NCI-H774 (cell line): ENCODE measurements at regions not wholly inside any gene's neighbourhood (a gene's known extent, or its start where the extent isn't known, plus 50 kb on each side); places are given as distances from the start of the nearest gene placed in this dataset.

Source experiments
- DNase-seq: peaks from one replicate; lab custom pipeline; 2025; lab: John Stamatoyannopoulos, UW

- no peak for DNase-seq
Measured at GRCh38 chr15:39454189-39454986, 126.5 kb upstream of the THBS1 start.

DNA sequence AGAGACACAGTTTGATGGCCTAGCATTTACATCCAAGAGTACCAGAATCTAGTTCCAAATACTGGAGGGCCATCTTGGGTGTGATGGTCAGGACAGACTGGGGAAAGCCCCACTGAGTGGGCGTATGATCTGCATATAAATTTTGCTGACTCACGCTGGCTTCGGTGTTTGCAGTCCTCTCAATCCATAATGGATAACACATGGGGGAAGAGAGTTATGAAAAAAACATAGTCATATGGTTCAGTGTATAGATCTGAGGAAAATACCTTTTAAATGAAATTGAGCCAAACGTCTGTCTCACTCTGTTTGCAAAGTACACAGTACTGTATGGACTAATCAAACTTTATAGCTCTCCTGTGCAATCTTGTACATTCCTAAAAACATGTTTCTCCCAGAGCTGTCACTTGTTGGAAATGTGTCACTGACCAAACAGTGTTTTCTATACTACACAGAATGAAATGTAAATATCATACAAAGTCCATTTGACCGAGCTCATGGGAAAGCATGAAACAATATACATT, 125.3 kb upstream of the THBS1 start:
- DNase-seq, result no peak

DNA sequence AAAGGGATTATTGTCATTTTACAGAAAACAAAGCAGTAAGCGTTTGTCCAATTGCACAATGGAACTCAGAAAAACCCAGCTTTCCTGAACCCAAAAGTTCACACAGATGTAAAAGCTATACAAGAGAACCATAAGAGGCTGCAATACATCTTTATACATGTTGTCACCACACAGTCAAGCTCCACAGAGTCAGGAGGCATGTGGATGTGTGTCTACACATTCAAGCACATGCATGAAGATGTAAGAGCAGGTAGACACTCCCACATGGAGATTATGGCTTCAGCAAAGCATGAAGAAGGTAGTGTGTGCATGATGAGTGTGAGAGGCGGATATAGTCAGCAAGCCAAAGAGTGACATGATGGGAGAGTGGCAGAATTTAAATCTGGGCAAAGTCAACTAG, 124.7 kb upstream of the THBS1 start:
- DNase-seq, result no peak

GRCh38 chr15:39456582-39457330, 124.1 kb upstream of the THBS1 start:
- no peak for DNase-seq

DNA sequence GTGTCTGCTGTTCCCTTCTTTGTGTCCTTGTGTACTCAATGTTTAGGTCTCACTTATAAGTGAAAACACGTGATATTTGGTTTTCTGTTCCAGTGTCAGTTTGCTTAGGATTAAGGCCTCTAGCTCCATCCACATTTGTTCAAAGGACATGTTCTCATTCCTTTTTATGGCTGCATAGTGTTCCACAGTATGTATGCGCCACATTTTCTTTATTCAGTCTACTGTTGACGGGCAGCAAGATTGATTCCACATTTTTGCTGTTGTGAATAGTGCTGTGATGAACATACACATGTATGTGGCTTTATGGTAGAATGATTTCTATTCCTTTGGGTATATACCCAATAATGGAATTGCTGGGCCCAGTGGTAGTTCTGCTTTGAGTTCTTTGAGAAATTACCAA, 122.7 kb upstream of the THBS1 start:
- no peak for DNase-seq

GRCh38 chr15:39459548-39459947, 121.3 kb upstream of the THBS1 start:
- no peak for DNase-seq

DNA sequence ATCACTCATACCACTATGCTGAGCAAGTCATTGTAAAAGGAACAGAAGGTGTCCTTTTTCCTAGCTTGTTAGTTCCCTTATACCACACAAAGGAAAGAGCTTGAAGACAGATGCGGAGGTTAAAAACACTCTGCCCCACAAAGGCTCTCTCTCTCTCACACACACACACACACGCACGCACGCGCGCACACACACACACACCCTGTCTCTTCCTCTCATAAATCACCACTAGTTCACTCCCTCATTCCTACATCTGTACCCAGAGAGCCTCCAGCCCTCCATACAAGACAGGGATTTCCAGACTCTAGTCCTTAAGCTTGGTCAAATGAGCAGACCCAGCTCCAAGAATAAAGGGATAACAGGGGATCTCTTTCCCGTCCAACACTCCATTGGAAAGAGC, 120.1 kb upstream of the THBS1 start:
- no peak for DNase-seq

GRCh38 chr15:39461536-39462130, 119.2 kb upstream of the THBS1 start:
- DNase-seq, result no peak

DNA sequence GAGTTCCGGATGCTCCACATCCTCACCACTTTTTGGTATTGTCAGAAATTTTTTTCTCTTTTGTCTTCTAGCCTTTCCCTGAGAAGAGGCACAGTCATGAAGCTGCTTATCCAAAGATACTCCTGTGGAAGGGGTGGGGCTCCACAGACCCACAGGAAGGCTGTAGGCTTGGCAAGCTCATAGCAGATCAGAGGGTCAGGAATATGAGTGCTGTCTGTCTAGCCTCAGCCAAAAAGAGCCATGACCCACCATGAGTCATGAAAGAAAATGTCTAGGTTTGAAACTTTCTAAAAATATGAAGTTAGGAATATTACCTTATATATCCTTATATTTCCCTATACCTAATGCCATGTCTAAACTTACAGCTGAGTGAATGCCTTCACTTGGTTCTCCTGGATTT, 118.2 kb upstream of the THBS1 start:
- DNase-seq, result no peak

GRCh38 chr15:39465843-39466749, 114.8 kb upstream of the THBS1 start:
- DNase-seq, result no peak

GRCh38 chr15:39466750-39467105, 114.2 kb upstream of the THBS1 start:
- no peak for DNase-seq

- no peak for DNase-seq
Measured at GRCh38 chr15:39468331-39468730, 112.5 kb upstream of the THBS1 start.

DNA sequence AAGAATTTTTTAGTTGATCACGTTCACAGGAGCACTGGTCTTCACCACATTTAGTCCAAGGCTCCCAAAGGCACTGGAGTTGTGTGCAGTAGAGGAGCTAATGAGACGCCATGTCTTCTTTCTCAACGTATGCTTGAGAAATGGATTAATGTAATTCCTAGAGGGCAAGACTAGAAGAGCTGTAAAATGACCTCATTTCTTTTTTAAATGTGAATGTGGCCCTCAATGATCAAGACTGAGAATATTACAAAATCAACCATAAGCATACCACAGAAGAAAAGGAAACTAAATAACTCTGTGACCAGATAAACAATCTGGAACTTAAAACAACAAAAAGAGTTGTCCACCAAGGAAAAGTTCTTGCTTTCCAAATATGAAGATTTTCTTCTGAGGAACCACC, 112.1 kb upstream of the THBS1 start:
- DNase-seq, result no peak

DNA sequence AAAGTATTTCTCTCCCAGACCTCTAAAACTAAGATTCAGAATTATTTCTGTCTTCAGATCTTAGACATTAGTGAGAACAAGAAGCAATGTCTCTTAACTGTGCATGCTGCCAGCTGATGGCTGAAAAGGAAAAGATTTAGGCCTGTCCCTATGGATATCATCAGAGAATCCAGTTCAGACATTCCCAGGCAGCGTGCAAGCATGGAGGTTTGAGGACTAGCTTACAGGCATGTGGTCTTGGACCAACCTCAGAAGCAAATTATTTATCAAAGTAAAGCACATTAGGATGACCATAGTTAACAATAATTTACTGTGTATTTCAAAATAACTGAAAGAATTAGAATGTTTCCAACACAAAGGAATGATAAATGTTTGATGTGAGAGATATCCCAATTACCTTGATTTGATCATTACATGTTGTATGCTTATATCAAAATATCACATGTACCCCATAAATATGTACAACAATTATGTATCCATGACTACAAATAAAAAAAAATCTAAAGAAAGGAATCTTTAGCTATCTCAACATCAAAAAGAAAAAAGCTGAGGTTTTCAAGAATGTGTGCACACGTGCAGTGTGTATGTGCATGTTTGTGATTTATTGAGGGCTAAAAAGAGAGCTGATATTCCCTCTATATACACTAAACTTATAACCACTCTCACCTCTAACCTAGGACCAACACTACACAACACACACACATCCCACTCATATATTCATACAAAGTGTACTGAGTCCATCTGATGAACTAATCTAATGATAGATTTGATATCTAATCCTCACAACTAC, 108.9 kb upstream of the THBS1 start:
- DNase-seq, result no peak

GRCh38 chr15:39472621-39473297, 108.1 kb upstream of the THBS1 start:
- no peak for DNase-seq

DNA sequence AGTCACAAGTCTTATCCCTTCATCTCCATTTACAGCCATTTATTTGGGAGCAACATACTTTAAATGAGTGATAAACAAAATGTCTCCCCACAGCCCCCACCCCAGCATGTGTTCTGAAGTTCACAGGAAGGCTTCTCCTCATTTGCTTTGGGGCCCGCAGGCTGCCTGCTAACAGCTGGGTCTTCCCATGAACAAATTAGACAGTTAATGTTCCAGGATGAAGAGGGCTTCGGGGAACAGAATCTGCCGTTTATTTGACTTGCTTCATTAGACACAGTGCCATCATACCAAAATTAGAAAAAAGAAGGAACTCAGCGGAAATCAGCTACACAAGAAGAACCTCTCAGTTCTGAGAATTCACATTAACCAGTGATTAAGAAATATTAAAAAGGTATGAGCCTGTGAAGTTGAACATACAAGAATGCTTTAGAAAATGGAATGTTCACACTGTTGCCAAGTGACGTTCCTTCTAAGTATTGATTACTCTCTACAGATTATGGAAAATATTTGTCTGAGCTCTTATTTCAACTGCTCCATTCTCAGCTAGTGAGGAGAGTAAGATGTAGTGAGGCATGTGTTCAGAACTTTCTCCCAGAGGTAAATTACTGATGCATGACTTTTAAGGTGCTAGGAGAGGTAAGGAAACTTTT, 107.5 kb upstream of the THBS1 start:
- DNase-seq, result no peak

DNA sequence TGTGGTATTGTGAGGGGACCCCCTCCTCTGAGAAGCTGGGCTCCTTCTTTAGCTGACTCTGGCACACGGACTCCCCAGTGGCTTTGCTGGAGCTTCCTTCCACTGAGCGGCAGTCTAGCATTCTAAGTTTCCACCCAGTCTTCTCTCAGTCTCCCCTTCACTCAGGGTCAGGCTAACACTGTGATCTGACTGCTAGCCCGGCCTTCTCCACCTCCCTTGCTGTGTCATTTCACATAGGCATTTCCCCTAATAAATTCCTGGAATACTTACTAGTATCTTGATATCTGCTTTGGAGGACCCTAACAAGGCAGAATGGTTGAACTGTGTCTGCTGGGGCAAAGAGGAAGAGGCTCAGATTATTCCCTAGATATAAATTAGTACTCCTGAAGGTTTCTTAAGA, 106.2 kb upstream of the THBS1 start:
- no peak for DNase-seq

GRCh38 chr15:39478996-39479395, 101.9 kb upstream of the THBS1 start:
- DNase-seq, result no peak

DNA sequence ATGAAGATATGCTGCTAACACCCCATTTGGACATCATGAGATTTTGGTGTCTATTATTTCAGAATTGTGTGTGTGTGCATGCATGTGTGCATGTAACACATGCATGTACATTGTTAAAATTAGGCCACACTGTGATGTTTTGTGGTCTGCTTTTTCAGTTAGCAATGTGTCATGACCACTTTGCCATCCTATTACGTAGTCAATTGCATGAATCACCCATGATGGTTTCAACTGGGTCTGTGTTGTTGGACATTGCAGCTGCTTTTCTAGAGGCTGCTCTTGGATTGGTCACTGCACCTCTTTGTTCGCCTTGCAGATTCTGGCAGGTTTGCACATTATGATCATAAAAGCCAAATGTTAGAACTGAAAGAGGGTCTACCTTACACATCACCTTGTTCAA, 101.0 kb upstream of the THBS1 start:
- no peak for DNase-seq

DNA sequence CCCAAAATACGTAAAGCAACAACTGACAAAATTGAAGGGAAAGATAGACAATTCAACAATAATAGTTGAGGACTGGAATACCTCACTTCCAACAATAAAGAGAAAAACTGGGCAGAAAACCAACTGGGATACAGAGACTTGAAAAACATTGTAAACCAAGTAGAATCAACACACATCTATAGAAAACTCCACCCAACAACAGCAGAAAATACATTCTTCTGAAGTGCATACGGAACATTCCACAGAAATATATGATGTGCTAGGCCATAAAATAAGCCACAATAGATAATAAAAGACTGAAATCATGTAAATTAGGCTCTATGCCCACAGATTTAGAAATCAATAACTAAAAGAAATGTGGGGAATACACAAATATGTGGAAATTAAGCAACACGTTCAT, 98.4 kb upstream of the THBS1 start:
- DNase-seq, result no peak
